SU-DHL-6 (cell line): ENCODE measurements at regions not wholly inside any gene's neighbourhood (a gene's known extent, or its start where the extent isn't known, plus 50 kb on each side); places are given as distances from the start of the nearest gene placed in this dataset.

Experiments
- H2AFZ ChIP-seq: fragments of 200-600 bp; sonication (generic); 2 replicates; pipeline ENCODE4 v1.6.1; 2014; ENCODE audit warnings: low read depth, mild to moderate bottlenecking, moderate library complexity, mixed read lengths, antibody characterized with exemption, low read length; ENCODE audit not compliant: severe bottlenecking
- H3F3A ChIP-seq: fragments of 200-600 bp; shearing (Covaris generic); 2 replicates; pipeline ENCODE4 v1.6.0; 2016; ENCODE audit warnings: antibody characterized with exemption, mild to moderate bottlenecking; ENCODE audit not compliant: insufficient read depth
- H3K27ac ChIP-seq: fragments of 200-600 bp; sonication (generic); 2 replicates; pipeline ENCODE4 v1.5.1; 2016; ENCODE audit warnings: low read depth, mild to moderate bottlenecking, low read length, moderate library complexity, mixed read lengths
- H3K27me3 ChIP-seq: fragments of 200-600 bp; sonication (generic), shearing (Covaris generic); 2 replicates; pipeline ENCODE4 v1.6.0; 2014; ENCODE audit warnings: mild to moderate bottlenecking, low read length
- H3K36me3 ChIP-seq: fragments of 200-600 bp; sonication (generic); 2 replicates; pipeline ENCODE4 v1.6.1; 2014; ENCODE audit warnings: mild to moderate bottlenecking, low read length, mixed read lengths
- H3K4me2 ChIP-seq: fragments of 300-600, 200-600 bp; shearing (Covaris generic), sonication (generic); 2 replicates; pipeline ENCODE4 v1.6.0; 2014; ENCODE audit warnings: low read length, low read depth, mild to moderate bottlenecking; ENCODE audit not compliant: poor library complexity, severe bottlenecking
- H3K4me3 ChIP-seq: fragments of 200-600 bp; sonication (generic); 2 replicates; pipeline ENCODE4 v1.5.1; 2014; ENCODE audit warnings: antibody characterized with exemption, low read length, mild to moderate bottlenecking, mixed read lengths; ENCODE audit not compliant: insufficient read depth, poor library complexity, severe bottlenecking
- H3K79me2 ChIP-seq: fragments of 200-600 bp; sonication (generic); 2 replicates; pipeline ENCODE4 v1.6.1; 2014; ENCODE audit warnings: mild to moderate bottlenecking, low read length, moderate library complexity; ENCODE audit not compliant: insufficient read depth
- H3K9ac ChIP-seq: fragments of 200-600 bp; sonication (generic); 2 replicates; pipeline ENCODE4 v1.7.0; 2014; ENCODE audit warnings: mild to moderate bottlenecking, low read length
- H3K9me2 ChIP-seq: fragments of 200-600 bp; sonication (generic); replicated peaks from 2 replicates; pipeline ENCODE4 v1.6.1; 2014; ENCODE audit warnings: low read length; ENCODE audit not compliant: insufficient read depth
- H3K9me3 ChIP-seq: fragments of 200-600 bp; sonication (generic); 2 replicates; pipeline ENCODE4 v1.6.1; 2014; ENCODE audit warnings: low read length, mixed read lengths; ENCODE audit not compliant: insufficient read depth
- H4K20me1 ChIP-seq: fragments of 200-600 bp; sonication (generic); 2 replicates; pipeline ENCODE4 v1.6.1; 2014; ENCODE audit warnings: low read depth, mild to moderate bottlenecking, antibody characterized with exemption, low read length, moderate library complexity, mixed read lengths
- EZH2phosphoT487 ChIP-seq: fragments of 200-600 bp; sonication (generic), shearing (Covaris generic); conservative IDR thresholded peaks from 2 replicates; pipeline ENCODE4 v1.6.1; 2018; ENCODE audit warnings: mild to moderate bottlenecking, antibody characterized with exemption, low read length, moderate library complexity, mixed read lengths
- TF ChIP-seq, protein P1 (sequence below): fragments of 200-600 bp; sonication (generic); IDR thresholded peaks from one replicate; pipeline ENCODE4 v1.5.1; 2017; ENCODE audit warnings: antibody characterized with exemption, mild to moderate bottlenecking, low read length, moderate library complexity; ENCODE audit not compliant: insufficient read depth, poor library complexity, severe bottlenecking

- H3K9me2 ChIP-seq, result no peaks in the 10 kb centered on the region
- H3K27me3 ChIP-seq, result no peaks in the 10 kb centered on the region
- H4K20me1 ChIP-seq, result no peaks in the 10 kb centered on the region
- no peak overlapping the region for H2AFZ ChIP-seq
- H3K4me2 ChIP-seq, result no peak overlapping the region
- no peaks in the 10 kb centered on the region for H3F3A ChIP-seq
- no peaks in the 10 kb centered on the region for H3K36me3 ChIP-seq
- no peaks in the 10 kb centered on the region; the same call in 1 of the 2 replicates for H3K9me3 ChIP-seq
- H3K9ac ChIP-seq, result no peak overlapping the region
- H3K79me2 ChIP-seq, result no peaks in the 10 kb centered on the region
- TF ChIP-seq, protein P1, sequence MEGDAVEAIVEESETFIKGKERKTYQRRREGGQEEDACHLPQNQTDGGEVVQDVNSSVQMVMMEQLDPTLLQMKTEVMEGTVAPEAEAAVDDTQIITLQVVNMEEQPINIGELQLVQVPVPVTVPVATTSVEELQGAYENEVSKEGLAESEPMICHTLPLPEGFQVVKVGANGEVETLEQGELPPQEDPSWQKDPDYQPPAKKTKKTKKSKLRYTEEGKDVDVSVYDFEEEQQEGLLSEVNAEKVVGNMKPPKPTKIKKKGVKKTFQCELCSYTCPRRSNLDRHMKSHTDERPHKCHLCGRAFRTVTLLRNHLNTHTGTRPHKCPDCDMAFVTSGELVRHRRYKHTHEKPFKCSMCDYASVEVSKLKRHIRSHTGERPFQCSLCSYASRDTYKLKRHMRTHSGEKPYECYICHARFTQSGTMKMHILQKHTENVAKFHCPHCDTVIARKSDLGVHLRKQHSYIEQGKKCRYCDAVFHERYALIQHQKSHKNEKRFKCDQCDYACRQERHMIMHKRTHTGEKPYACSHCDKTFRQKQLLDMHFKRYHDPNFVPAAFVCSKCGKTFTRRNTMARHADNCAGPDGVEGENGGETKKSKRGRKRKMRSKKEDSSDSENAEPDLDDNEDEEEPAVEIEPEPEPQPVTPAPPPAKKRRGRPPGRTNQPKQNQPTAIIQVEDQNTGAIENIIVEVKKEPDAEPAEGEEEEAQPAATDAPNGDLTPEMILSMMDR, result no peak
- TF ChIP-seq EZH2phosphoT487, result no peak
- no peak overlapping the region for H3K27ac ChIP-seq
- no peak overlapping the region for H3K4me3 ChIP-seq
Measured at GRCh38 chr13:103272770-103273169, 206.6 kb upstream of the SLC10A2 start.

DNA sequence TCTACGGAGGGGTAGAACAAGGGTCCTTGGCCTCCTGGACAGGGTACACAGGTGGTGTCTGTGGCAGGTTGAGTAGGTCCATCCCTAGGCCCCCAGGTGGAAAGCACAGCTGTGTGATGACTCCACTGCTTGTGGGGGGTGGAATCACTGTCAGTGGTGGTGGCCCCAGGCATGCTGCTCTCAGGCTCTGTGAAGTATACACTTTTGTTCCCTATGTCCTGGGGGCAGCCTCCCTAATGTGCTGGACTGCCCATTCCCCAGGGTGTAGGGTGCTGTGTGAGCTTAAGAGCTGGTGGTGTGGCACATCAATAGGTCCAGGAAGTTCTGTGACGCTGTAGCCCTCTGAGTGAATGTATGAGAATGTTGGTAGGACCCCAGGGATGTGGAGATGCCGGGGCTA, 197.2 kb upstream of the SLC10A2 start:
- Histone ChIP-seq H3K9me3 (no peaks in the 10 kb centered on the region; the same call in 1 of the 2 replicates), H3K4me3 (no peak overlapping the region), H3K4me2 (no peak overlapping the region), H2AFZ (no peak overlapping the region), H3K36me3 (no peaks in the 10 kb centered on the region), H3K9me2 (no peaks in the 10 kb centered on the region), H3K27ac (no peak overlapping the region), H3K9ac (no peak overlapping the region), H4K20me1 (no peaks in the 10 kb centered on the region), H3F3A (no peaks in the 10 kb centered on the region), H3K79me2 (no peaks in the 10 kb centered on the region), H3K27me3 (no peaks in the 10 kb centered on the region)
- TF ChIP-seq, protein P1, result no peak
- no peak for TF ChIP-seq EZH2phosphoT487

DNA sequence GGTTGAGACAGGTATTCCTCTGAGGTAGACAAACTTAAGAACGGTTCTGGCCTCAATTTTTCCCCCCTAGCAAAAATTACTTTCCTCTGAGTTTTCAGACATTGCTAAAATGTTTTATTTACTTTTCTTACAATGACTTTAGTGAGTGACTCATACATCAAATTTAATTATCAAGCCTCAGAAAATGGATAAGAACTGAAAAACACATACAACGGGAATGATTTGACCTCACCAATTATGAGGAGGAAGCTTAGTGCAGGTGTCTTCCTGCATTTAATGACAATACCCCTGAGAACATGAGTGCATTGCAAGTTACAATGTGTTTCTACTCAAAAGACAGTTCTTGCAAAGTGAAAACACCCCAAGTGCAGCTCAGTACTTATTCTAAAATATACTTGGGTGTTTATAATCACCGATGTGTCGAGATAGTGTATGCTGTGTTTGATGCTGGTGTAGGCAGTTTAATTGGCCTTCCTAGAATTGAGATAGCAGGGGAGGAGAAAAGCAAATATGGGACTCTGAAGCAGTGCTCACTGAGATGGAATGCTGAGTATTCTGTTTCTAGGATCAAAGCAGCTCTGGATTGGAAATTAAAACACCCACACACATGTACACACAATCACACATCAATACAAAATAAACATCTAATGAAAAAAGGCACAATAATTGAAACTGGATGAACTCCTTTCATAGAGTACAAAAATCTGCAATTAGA, 189.5 kb upstream of the SLC10A2 start:
- Histone ChIP-seq H3K9me2 (no peaks in the 10 kb centered on the region), H4K20me1 (no peaks in the 10 kb centered on the region), H2AFZ (no peak overlapping the region), H3K4me2 (no peak overlapping the region), H3K9me3 (no peaks in the 10 kb centered on the region), H3F3A (no peaks in the 10 kb centered on the region), H3K36me3 (no peaks in the 10 kb centered on the region), H3K79me2 (no peaks in the 10 kb centered on the region), H3K27me3 (no peaks in the 10 kb centered on the region), H3K27ac (no peak overlapping the region), H3K9ac (no peak overlapping the region), H3K4me3 (no peak overlapping the region)
- no peak for TF ChIP-seq EZH2phosphoT487
- TF ChIP-seq, protein P1, result no peak
